H1 (cell line): ENCODE measurements at regions not wholly inside any gene's neighbourhood (a gene's known extent, or its start where the extent isn't known, plus 50 kb on each side); places are given as distances from the start of the nearest gene placed in this dataset.

Source experiments
- CTCF ChIA-PET: fragments of 300-600 bp; sonication (Branson Sonifier 250); formaldehyde crosslinking; loops from one replicate; lab custom pipeline; 2021; ENCODE audit not compliant: partially characterized antibody; lab: Charles Lee
- POLR2A ChIA-PET: fragments of 300-600 bp; sonication (Branson Sonifier 250); formaldehyde crosslinking; loops from one replicate; lab custom pipeline; 2021; ENCODE audit warnings: inconsistent platforms; ENCODE audit not compliant: partially characterized antibody; lab: Charles Lee
- DNase-seq, 2 experiments: peaks; one replicate each; pipeline versions ENCODE4 v3.0.0 to v3.0.0-alpha.2; 2010 to 2022; ENCODE audit warnings: low spot score in 2 of 2, low read depth in 1 of 2, mixed read lengths in 1 of 2
- FAIRE-seq: peaks from 2 replicates; lab custom pipeline; 2011; peaks lifted over from hg19 to GRCh38; lab: Jason Lieb, UNC
- H2AFZ ChIP-seq: 2 replicates; pipeline ENCODE4 v1.8.1; 2012; ENCODE audit warnings: low read length, inconsistent platforms
- H2AK5ac ChIP-seq: 2 replicates; pipeline ENCODE4 v1.6.1; 2013; ENCODE audit warnings: low read depth, low read length
- H2BK120ac ChIP-seq: replicated peaks from 2 replicates; pipeline ENCODE3; 2013; ENCODE audit warnings: low read depth, low read length, inconsistent platforms
- H2BK12ac ChIP-seq: 2 replicates; pipeline ENCODE4 v1.6.1; 2013; ENCODE audit warnings: low read depth, low read length
- H2BK15ac ChIP-seq: 2 replicates; pipeline ENCODE4 v1.6.1; 2013; ENCODE audit warnings: low read length
- H2BK20ac ChIP-seq: 2 replicates; pipeline ENCODE4 v1.6.1; 2013; ENCODE audit warnings: low read length
- H2BK5ac ChIP-seq: 2 replicates; pipeline ENCODE4 v1.6.1; 2013; ENCODE audit warnings: low read depth, low read length
- H3K14ac ChIP-seq: 2 replicates; pipeline ENCODE4 v1.6.1; 2013; ENCODE audit warnings: inconsistent platforms; ENCODE audit not compliant: insufficient read length
- H3K18ac ChIP-seq: 2 replicates; pipeline ENCODE4 v1.6.1; 2013; ENCODE audit warnings: low read length; ENCODE audit errors: extremely low read depth
- H3K23ac ChIP-seq: 2 replicates; pipeline ENCODE4 v1.6.1; 2013; ENCODE audit warnings: inconsistent platforms; ENCODE audit not compliant: insufficient read length
- H3K23me2 ChIP-seq: 2 replicates; pipeline ENCODE4 v1.6.1; 2013; ENCODE audit warnings: low read depth, low read length
- H3K27ac ChIP-seq: 2 replicates; pipeline ENCODE4 v1.6.1; 2011; ENCODE audit warnings: low read depth, low read length, inconsistent platforms
- H3K27me3 ChIP-seq, 4 experiments: replicated peaks in 1 of 4; 1 replicate in 1 of 4; 2 replicates in 3 of 4; pipeline versions ENCODE4 v1.6.1 to v1.8.1; 2011 to 2013; ENCODE audit warnings: low read length in 3 of 4, mild to moderate bottlenecking in 3 of 4, inconsistent platforms in 2 of 4, mixed read lengths in 2 of 4, moderate library complexity in 1 of 4; ENCODE audit not compliant: control insufficient read depth in 3 of 4, insufficient read depth in 3 of 4; ENCODE audit errors: extremely low read depth in 1 of 4
- H3K36me3 ChIP-seq, 4 experiments: 2 replicates each; pipeline versions ENCODE4 v1.6.1 to v1.8.1; 2011 to 2013; ENCODE audit warnings: mild to moderate bottlenecking in 4 of 4, low read length in 3 of 4, moderate library complexity in 2 of 4, control low read depth in 1 of 4, inconsistent platforms in 1 of 4; ENCODE audit not compliant: insufficient read depth in 4 of 4, control insufficient read depth in 2 of 4
- H3K4ac ChIP-seq: replicated peaks from 2 replicates; pipeline ENCODE3; 2013; ENCODE audit warnings: low read length, low read depth, mixed read lengths, inconsistent platforms; ENCODE audit not compliant: insufficient read length
- H3K4me1 ChIP-seq, 4 experiments: replicated peaks in 1 of 4; 1 replicate in 1 of 4; 2 replicates in 3 of 4; pipeline versions ENCODE4 v1.6.1 to v1.8.1; 2011 to 2013; ENCODE audit warnings: low read length in 3 of 4, inconsistent platforms in 2 of 4, mixed read lengths in 1 of 4; ENCODE audit not compliant: insufficient read depth in 4 of 4, control insufficient read depth in 3 of 4
- H3K4me2 ChIP-seq, 2 experiments: 2 replicates each; pipeline versions ENCODE4 v1.6.1 to v1.8.1; 2011 to 2013; ENCODE audit warnings: low read depth in 2 of 2, low read length in 2 of 2, control low read depth in 1 of 2, inconsistent platforms in 1 of 2, mild to moderate bottlenecking in 1 of 2; ENCODE audit not compliant: insufficient read depth in 1 of 2
- H3K4me3 ChIP-seq, 4 experiments: fragments of 200-600, 300-600 bp in 1 of 4; sonication (generic), shearing (Covaris generic), sonication (Bioruptor Twin) in 1 of 4; 2 replicates each; pipeline versions ENCODE4 v1.5.1 to v1.8.1; 2011 to 2016; ENCODE audit warnings: low read length in 4 of 4, low read depth in 3 of 4, control low read depth in 2 of 4, inconsistent platforms in 2 of 4, mild to moderate bottlenecking in 2 of 4, mixed read lengths in 1 of 4, moderate library complexity in 1 of 4; ENCODE audit not compliant: insufficient read depth in 2 of 4; ENCODE audit errors: extremely low read depth in 1 of 4
- H3K56ac ChIP-seq: replicated peaks from 2 replicates; pipeline ENCODE3; 2013; ENCODE audit warnings: low read depth, mild to moderate bottlenecking, mixed read lengths, low read length, inconsistent platforms; ENCODE audit not compliant: insufficient read length
- H3K79me1 ChIP-seq: 2 replicates; pipeline ENCODE4 v1.6.1; 2013; ENCODE audit warnings: low read depth, low read length, control low read depth
- H3K79me2 ChIP-seq, 2 experiments: 2 replicates each; pipeline versions ENCODE4 v1.6.1 to v1.8.1; 2012 to 2013; ENCODE audit warnings: low read length in 2 of 2, mild to moderate bottlenecking in 2 of 2, inconsistent platforms in 1 of 2; ENCODE audit not compliant: insufficient read depth in 2 of 2, control insufficient read depth in 1 of 2
- H3K9ac ChIP-seq, 4 experiments: replicated peaks in 1 of 4; 1 replicate in 1 of 4; 2 replicates in 3 of 4; pipeline versions ENCODE4 v1.6.1 to v1.8.1; 2011 to 2013; ENCODE audit warnings: low read depth in 3 of 4, low read length in 3 of 4, control low read depth in 2 of 4, mild to moderate bottlenecking in 2 of 4, moderate library complexity in 2 of 4, inconsistent platforms in 1 of 4; ENCODE audit errors: extremely low read depth in 1 of 4
- H3K9me3 ChIP-seq, 2 experiments: 2 replicates each; pipeline versions ENCODE4 v1.6.1 to v1.8.1; 2012 to 2013; ENCODE audit warnings: mild to moderate bottlenecking in 2 of 2, moderate library complexity in 2 of 2, control low read depth in 1 of 2, inconsistent platforms in 1 of 2, low read depth in 1 of 2, low read length in 1 of 2, mixed read lengths in 1 of 2; ENCODE audit not compliant: insufficient read depth in 2 of 2
- H4K20me1 ChIP-seq, 2 experiments: replicated peaks in 1 of 2; 2 replicates each; pipeline versions ENCODE3 to v1.8.1; 2011 to 2013; ENCODE audit warnings: inconsistent platforms in 2 of 2, low read length in 2 of 2, mild to moderate bottlenecking in 1 of 2; ENCODE audit not compliant: insufficient read depth in 2 of 2, control insufficient read depth in 1 of 2
- H4K5ac ChIP-seq: 2 replicates; pipeline ENCODE4 v1.6.1; 2013; ENCODE audit warnings: low read length, low read depth, mixed read lengths, inconsistent platforms; ENCODE audit not compliant: insufficient read length
- H4K8ac ChIP-seq: 2 replicates; pipeline ENCODE4 v1.8.0; 2013; ENCODE audit warnings: mild to moderate bottlenecking, moderate library complexity, low read length, inconsistent platforms; ENCODE audit not compliant: insufficient read depth; ENCODE audit errors: extremely low read depth
- H4K91ac ChIP-seq: replicated peaks from 2 replicates; pipeline ENCODE3; 2013; ENCODE audit warnings: low read length, mixed read lengths, inconsistent platforms; ENCODE audit not compliant: insufficient read length
- CHD2 ChIP-seq: IDR thresholded peaks from 2 replicates; pipeline ENCODE4 v1.6.1; 2012; ENCODE audit warnings: low read length, improper control_type of control experiment
- HDAC2 ChIP-seq, 2 experiments: fragments of 300-600 bp in 1 of 2; sonication (generic) in 1 of 2; IDR thresholded peaks; 2 replicates each; pipeline ENCODE4 v1.6.1; 2011 to 2012; ENCODE audit warnings: low read depth in 2 of 2, low read length in 2 of 2, mild to moderate bottlenecking in 2 of 2, moderate library complexity in 2 of 2, borderline replicate concordance in 1 of 2, inconsistent platforms in 1 of 2
- JUND ChIP-seq: IDR thresholded peaks from 2 replicates; pipeline ENCODE4 v1.6.1; 2011; ENCODE audit warnings: mild to moderate bottlenecking, improper control_type of control experiment, low read length
- WGBS, 2 experiments: shearing (Covaris generic) in 1 of 2; methylation state at CpG; one replicate each; pipeline versions ENCODE4 v1.1.6 to v1.1.7; 2013 to 2015; ENCODE audit warnings: low lambda C conversion rate in 2 of 2, mixed read lengths in 2 of 2, inconsistent platforms in 1 of 2, low coverage in 1 of 2, missing lambda C conversion rate in 1 of 2; ENCODE audit not compliant: insufficient replicate concordance in 2 of 2, insufficient coverage in 1 of 2, insufficient read length in 1 of 2; ENCODE audit errors: extremely low coverage in 1 of 2, missing lambda C conversion rate in 1 of 2; 5-methylcytosine and 5-hydroxymethylcytosine counted together

DNA sequence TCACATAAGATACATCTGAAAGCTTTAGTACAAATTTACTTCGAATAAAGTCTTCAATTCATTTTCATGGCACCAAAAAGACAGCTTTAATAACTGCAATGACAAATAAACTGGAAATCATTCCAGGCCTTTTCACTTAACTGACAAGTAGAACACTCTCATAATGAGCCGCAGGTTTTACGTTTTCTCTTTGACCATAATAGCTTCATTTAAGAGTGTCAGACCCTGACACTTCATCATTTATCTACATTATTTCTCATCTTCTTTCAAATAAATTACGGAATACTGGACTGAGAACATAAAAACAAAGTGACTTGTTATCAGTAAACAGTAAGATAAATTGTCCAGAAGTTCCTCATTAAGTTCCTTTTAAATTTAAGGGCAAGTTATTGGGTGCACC lies 1252.9 kb upstream of the ACVR2A start:
- no peak overlapping the region for H3K9ac ChIP-seq
- CTCF ChIA-PET, result interaction anchor here (0.6 to 1.1 kb wide), 2 partner anchors 12 to 1341 kb away, joined by 3 read pairs; no protein-coding TSS in a partner anchor
- H3K4me3 ChIP-seq, result no peak overlapping the region
- H3K18ac ChIP-seq, result no peak overlapping the region
- no peak overlapping the region for H2BK12ac ChIP-seq
- peaks cover 0 to 1% (median 0%) of the 10 kb centered on the region in 4 experiments; a peak in 1 of 7 replicates for H3K27me3 ChIP-seq
- DNase-seq (no peak), FAIRE-seq (no peak)
- no peak overlapping the region for H3K14ac ChIP-seq
- no peaks in the 10 kb centered on the region; the same call in none of the 2 replicates for H3K23me2 ChIP-seq
- no peak overlapping the region for H2BK120ac ChIP-seq
- H4K20me1 ChIP-seq, result no peaks in the 10 kb centered on the region
- H3K4me1 ChIP-seq, result no peaks in the 10 kb centered on the region
- no peak for TF ChIP-seq HDAC2 (IDR thresholded peaks at IDR 0.05; ENCODE audit: borderline replicate concordance in 1 of 2, low read depth in 2 of 2, low read length in 2 of 2)
- TF ChIP-seq JUND, result no peak
- TF ChIP-seq CHD2, result no peak
- TF ChIP-seq, all 59 proteins: peak for 0
- H3K4me2 ChIP-seq, result no peak overlapping the region
- no peaks in the 10 kb centered on the region for H3K79me1 ChIP-seq
- H4K5ac ChIP-seq, result no peak overlapping the region
- no peaks in the 10 kb centered on the region for H3K79me2 ChIP-seq
- H3K23ac ChIP-seq, result no peak overlapping the region
- H2BK20ac ChIP-seq, result no peak overlapping the region
- H3K4ac ChIP-seq, result no peak overlapping the region
- no peaks in the 10 kb centered on the region for H3K36me3 ChIP-seq
- H3K27ac ChIP-seq, result no peak overlapping the region
- H2AFZ ChIP-seq, result no peak overlapping the region
- H2BK15ac ChIP-seq, result no peak overlapping the region
- WGBS, 2 experiments, result 88% methylated on average over 4 of the region's 4 CpGs; no CpG with 5 or more reads in 1 of the 2 experiments
- H2AK5ac ChIP-seq, result no peak overlapping the region
- no peak overlapping the region for H4K8ac ChIP-seq
- peaks cover 0 to 4% of the 10 kb centered on the region in 2 experiments; a peak in 1 of 4 replicates for H3K9me3 ChIP-seq
- POLR2A ChIA-PET, result no interaction called here
- H4K91ac ChIP-seq, result no peak overlapping the region
- no peak overlapping the region for H2BK5ac ChIP-seq
- H3K56ac ChIP-seq, result no peak overlapping the region
